H1 (cell line): ENCODE measurements at regions not wholly inside any gene's neighbourhood (a gene's known extent, or its start where the extent isn't known, plus 50 kb on each side); places are given as distances from the start of the nearest gene placed in this dataset.
"Not testable (repeated sequence)": the region's sequence is repeated elsewhere in the genome, so short reads cannot be mapped to it uniquely, and the experiment has no call there.

Experiments
- CTCF ChIA-PET: fragments of 300-600 bp; sonication (Branson Sonifier 250); formaldehyde crosslinking; loops from one replicate; lab custom pipeline; 2021; ENCODE audit not compliant: partially characterized antibody; lab: Charles Lee
- POLR2A ChIA-PET: fragments of 300-600 bp; sonication (Branson Sonifier 250); formaldehyde crosslinking; loops from one replicate; lab custom pipeline; 2021; ENCODE audit warnings: inconsistent platforms; ENCODE audit not compliant: partially characterized antibody; lab: Charles Lee
- DNase-seq, 2 experiments: peaks; one replicate each; pipeline versions ENCODE4 v3.0.0 to v3.0.0-alpha.2; 2010 to 2022; ENCODE audit warnings: low spot score in 2 of 2, low read depth in 1 of 2, mixed read lengths in 1 of 2
- FAIRE-seq: peaks from 2 replicates; lab custom pipeline; 2011; peaks lifted over from hg19 to GRCh38; lab: Jason Lieb, UNC
- H2AFZ ChIP-seq: 2 replicates; pipeline ENCODE4 v1.8.1; 2012; ENCODE audit warnings: low read length, inconsistent platforms
- H2AK5ac ChIP-seq: 2 replicates; pipeline ENCODE4 v1.6.1; 2013; ENCODE audit warnings: low read depth, low read length
- H2BK120ac ChIP-seq: replicated peaks from 2 replicates; pipeline ENCODE3; 2013; ENCODE audit warnings: low read depth, low read length, inconsistent platforms
- H2BK12ac ChIP-seq: 2 replicates; pipeline ENCODE4 v1.6.1; 2013; ENCODE audit warnings: low read depth, low read length
- H2BK15ac ChIP-seq: 2 replicates; pipeline ENCODE4 v1.6.1; 2013; ENCODE audit warnings: low read length
- H2BK20ac ChIP-seq: 2 replicates; pipeline ENCODE4 v1.6.1; 2013; ENCODE audit warnings: low read length
- H2BK5ac ChIP-seq: 2 replicates; pipeline ENCODE4 v1.6.1; 2013; ENCODE audit warnings: low read depth, low read length
- H3K14ac ChIP-seq: 2 replicates; pipeline ENCODE4 v1.6.1; 2013; ENCODE audit warnings: inconsistent platforms; ENCODE audit not compliant: insufficient read length
- H3K18ac ChIP-seq: 2 replicates; pipeline ENCODE4 v1.6.1; 2013; ENCODE audit warnings: low read length; ENCODE audit errors: extremely low read depth
- H3K23ac ChIP-seq: 2 replicates; pipeline ENCODE4 v1.6.1; 2013; ENCODE audit warnings: inconsistent platforms; ENCODE audit not compliant: insufficient read length
- H3K23me2 ChIP-seq: 2 replicates; pipeline ENCODE4 v1.6.1; 2013; ENCODE audit warnings: low read depth, low read length
- H3K27ac ChIP-seq: 2 replicates; pipeline ENCODE4 v1.6.1; 2011; ENCODE audit warnings: low read depth, low read length, inconsistent platforms
- H3K27me3 ChIP-seq, 4 experiments: replicated peaks in 1 of 4; 1 replicate in 1 of 4; 2 replicates in 3 of 4; pipeline versions ENCODE4 v1.6.1 to v1.8.1; 2011 to 2013; ENCODE audit warnings: low read length in 3 of 4, mild to moderate bottlenecking in 3 of 4, inconsistent platforms in 2 of 4, mixed read lengths in 2 of 4, moderate library complexity in 1 of 4; ENCODE audit not compliant: control insufficient read depth in 3 of 4, insufficient read depth in 3 of 4; ENCODE audit errors: extremely low read depth in 1 of 4
- H3K36me3 ChIP-seq, 4 experiments: 2 replicates each; pipeline versions ENCODE4 v1.6.1 to v1.8.1; 2011 to 2013; ENCODE audit warnings: mild to moderate bottlenecking in 4 of 4, low read length in 3 of 4, moderate library complexity in 2 of 4, control low read depth in 1 of 4, inconsistent platforms in 1 of 4; ENCODE audit not compliant: insufficient read depth in 4 of 4, control insufficient read depth in 2 of 4
- H3K4ac ChIP-seq: replicated peaks from 2 replicates; pipeline ENCODE3; 2013; ENCODE audit warnings: low read length, low read depth, mixed read lengths, inconsistent platforms; ENCODE audit not compliant: insufficient read length
- H3K4me1 ChIP-seq, 4 experiments: replicated peaks in 1 of 4; 1 replicate in 1 of 4; 2 replicates in 3 of 4; pipeline versions ENCODE4 v1.6.1 to v1.8.1; 2011 to 2013; ENCODE audit warnings: low read length in 3 of 4, inconsistent platforms in 2 of 4, mixed read lengths in 1 of 4; ENCODE audit not compliant: insufficient read depth in 4 of 4, control insufficient read depth in 3 of 4
- H3K4me2 ChIP-seq, 2 experiments: 2 replicates each; pipeline versions ENCODE4 v1.6.1 to v1.8.1; 2011 to 2013; ENCODE audit warnings: low read depth in 2 of 2, low read length in 2 of 2, control low read depth in 1 of 2, inconsistent platforms in 1 of 2, mild to moderate bottlenecking in 1 of 2; ENCODE audit not compliant: insufficient read depth in 1 of 2
- H3K4me3 ChIP-seq, 4 experiments: fragments of 200-600, 300-600 bp in 1 of 4; sonication (generic), shearing (Covaris generic), sonication (Bioruptor Twin) in 1 of 4; 2 replicates each; pipeline versions ENCODE4 v1.5.1 to v1.8.1; 2011 to 2016; ENCODE audit warnings: low read length in 4 of 4, low read depth in 3 of 4, control low read depth in 2 of 4, inconsistent platforms in 2 of 4, mild to moderate bottlenecking in 2 of 4, mixed read lengths in 1 of 4, moderate library complexity in 1 of 4; ENCODE audit not compliant: insufficient read depth in 2 of 4; ENCODE audit errors: extremely low read depth in 1 of 4
- H3K56ac ChIP-seq: replicated peaks from 2 replicates; pipeline ENCODE3; 2013; ENCODE audit warnings: low read depth, mild to moderate bottlenecking, mixed read lengths, low read length, inconsistent platforms; ENCODE audit not compliant: insufficient read length
- H3K79me1 ChIP-seq: 2 replicates; pipeline ENCODE4 v1.6.1; 2013; ENCODE audit warnings: low read depth, low read length, control low read depth
- H3K79me2 ChIP-seq, 2 experiments: 2 replicates each; pipeline versions ENCODE4 v1.6.1 to v1.8.1; 2012 to 2013; ENCODE audit warnings: low read length in 2 of 2, mild to moderate bottlenecking in 2 of 2, inconsistent platforms in 1 of 2; ENCODE audit not compliant: insufficient read depth in 2 of 2, control insufficient read depth in 1 of 2
- H3K9ac ChIP-seq, 4 experiments: replicated peaks in 1 of 4; 1 replicate in 1 of 4; 2 replicates in 3 of 4; pipeline versions ENCODE4 v1.6.1 to v1.8.1; 2011 to 2013; ENCODE audit warnings: low read depth in 3 of 4, low read length in 3 of 4, control low read depth in 2 of 4, mild to moderate bottlenecking in 2 of 4, moderate library complexity in 2 of 4, inconsistent platforms in 1 of 4; ENCODE audit errors: extremely low read depth in 1 of 4
- H3K9me3 ChIP-seq, 2 experiments: 2 replicates each; pipeline versions ENCODE4 v1.6.1 to v1.8.1; 2012 to 2013; ENCODE audit warnings: mild to moderate bottlenecking in 2 of 2, moderate library complexity in 2 of 2, control low read depth in 1 of 2, inconsistent platforms in 1 of 2, low read depth in 1 of 2, low read length in 1 of 2, mixed read lengths in 1 of 2; ENCODE audit not compliant: insufficient read depth in 2 of 2
- H4K20me1 ChIP-seq, 2 experiments: replicated peaks in 1 of 2; 2 replicates each; pipeline versions ENCODE3 to v1.8.1; 2011 to 2013; ENCODE audit warnings: inconsistent platforms in 2 of 2, low read length in 2 of 2, mild to moderate bottlenecking in 1 of 2; ENCODE audit not compliant: insufficient read depth in 2 of 2, control insufficient read depth in 1 of 2
- H4K5ac ChIP-seq: 2 replicates; pipeline ENCODE4 v1.6.1; 2013; ENCODE audit warnings: low read length, low read depth, mixed read lengths, inconsistent platforms; ENCODE audit not compliant: insufficient read length
- H4K8ac ChIP-seq: 2 replicates; pipeline ENCODE4 v1.8.0; 2013; ENCODE audit warnings: mild to moderate bottlenecking, moderate library complexity, low read length, inconsistent platforms; ENCODE audit not compliant: insufficient read depth; ENCODE audit errors: extremely low read depth
- H4K91ac ChIP-seq: replicated peaks from 2 replicates; pipeline ENCODE3; 2013; ENCODE audit warnings: low read length, mixed read lengths, inconsistent platforms; ENCODE audit not compliant: insufficient read length
- WGBS, 2 experiments: shearing (Covaris generic) in 1 of 2; methylation state at CpG; one replicate each; pipeline versions ENCODE4 v1.1.6 to v1.1.7; 2013 to 2015; ENCODE audit warnings: low lambda C conversion rate in 2 of 2, mixed read lengths in 2 of 2, inconsistent platforms in 1 of 2, low coverage in 1 of 2, missing lambda C conversion rate in 1 of 2; ENCODE audit not compliant: insufficient replicate concordance in 2 of 2, insufficient coverage in 1 of 2, insufficient read length in 1 of 2; ENCODE audit errors: extremely low coverage in 1 of 2, missing lambda C conversion rate in 1 of 2; 5-methylcytosine and 5-hydroxymethylcytosine counted together

DNA sequence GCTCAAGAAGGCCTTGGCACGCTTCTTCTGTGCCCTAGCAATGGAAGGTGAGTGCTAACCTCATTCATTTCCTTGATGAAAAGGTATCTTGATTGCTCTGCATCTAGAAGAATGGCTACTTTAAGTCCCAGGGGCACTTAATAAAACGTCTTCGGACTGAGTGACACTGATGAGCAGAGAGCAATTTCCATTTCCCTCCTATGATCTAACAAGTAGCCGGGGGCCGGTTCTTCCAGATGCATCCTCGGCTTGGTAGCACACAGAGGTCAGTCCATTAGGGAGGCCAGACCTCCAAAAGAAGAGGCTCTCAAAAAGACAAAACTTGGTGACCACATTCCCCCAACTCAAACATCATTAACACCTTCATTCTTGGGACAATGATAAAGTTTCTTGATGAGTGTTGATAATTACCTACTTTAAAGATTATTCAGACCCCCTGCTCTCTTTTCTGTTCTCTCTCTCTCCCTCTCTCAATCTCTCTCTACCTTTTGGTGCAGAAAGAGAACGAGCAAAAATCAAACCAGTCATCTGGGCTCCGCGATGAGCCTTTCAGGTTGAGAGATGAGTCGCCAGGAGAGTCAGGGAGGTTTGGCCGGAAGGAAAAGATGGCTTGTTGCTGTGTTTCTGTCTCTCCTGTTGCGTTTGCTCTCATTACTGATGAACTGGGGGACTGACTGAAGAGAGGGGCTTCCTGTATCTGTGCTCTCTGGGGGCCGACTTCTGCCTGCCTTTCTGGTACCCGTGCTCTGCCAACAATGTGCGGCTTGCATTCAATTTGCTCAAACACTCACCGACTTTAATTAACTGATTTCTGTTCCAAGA, 91.1 kb downstream of the LYZL1 start:
- H2BK20ac ChIP-seq, H2BK12ac ChIP-seq, H2BK5ac ChIP-seq, H2BK120ac ChIP-seq, H4K8ac ChIP-seq, H3K36me3 ChIP-seq, H3K4ac ChIP-seq, H3K4me3 ChIP-seq, H4K91ac ChIP-seq, H3K4me2 ChIP-seq, H3K18ac ChIP-seq, H4K20me1 ChIP-seq, H2AK5ac ChIP-seq, H3K9me3 ChIP-seq, H3K27ac ChIP-seq, H3K14ac ChIP-seq, H3K79me2 ChIP-seq, H4K5ac ChIP-seq, H3K79me1 ChIP-seq, H3K23me2 ChIP-seq, H3K27me3 ChIP-seq, H3K23ac ChIP-seq, H3K56ac ChIP-seq, FAIRE-seq, H3K4me1 ChIP-seq, H3K9ac ChIP-seq, H2BK15ac ChIP-seq, DNase-seq: not testable (repeated sequence)
- WGBS, 2 experiments, result 83% methylated on average over 15 of the region's 16 CpGs; no CpG with 5 or more reads in 1 of the 2 experiments
- peak overlapping the region; percentile 53; the same call in 1 of the 2 replicates for H2AFZ ChIP-seq
- ChIA-PET CTCF (interaction anchor here (2.1 to 6.3 kb wide), 3 partner anchors 8 to 14 kb away, joined by 12 to 52 read pairs (median 24); no protein-coding TSS in a partner anchor), POLR2A (interaction anchor here (1.9 kb wide), 1 partner anchor 13 kb away, joined by 4 read pairs; no protein-coding TSS in a partner anchor)
